Uterus (tissue), 3 donors: ENCODE measurements at regions not wholly inside any gene's neighbourhood (a gene's known extent, or its start where the extent isn't known, plus 50 kb on each side); places are given as distances from the start of the nearest gene placed in this dataset.
"Not testable (repeated sequence)": the region's sequence is repeated elsewhere in the genome, so short reads cannot be mapped to it uniquely, and the experiment has no call there.

Experiments used
- DNase-seq, 2 donors: peaks; one replicate each; pipeline ENCODE4 v3.0.0-alpha.2; 2019 to 2020
- H3K27ac ChIP-seq, 2 donors: fragments of 200-600 bp; sonication (generic); 1 replicate in 1 of 2; 2 replicates in 1 of 2; pipeline ENCODE4 v1.5.1; 2016 to 2018
- H3K27me3 ChIP-seq, 2 donors: fragments of 200-600 bp; sonication (generic); one replicate each; pipeline ENCODE4 v1.5.1; 2018 to 2019; ENCODE audit warnings: control low read depth in 1 of 2
- H3K36me3 ChIP-seq, 2 donors: fragments of 200-600 bp; sonication (generic); one replicate each; pipeline ENCODE4 v1.5.1; 2019; ENCODE audit warnings: control low read depth in 1 of 2
- H3K4me1 ChIP-seq, 2 donors: fragments of 200-600 bp; sonication (generic); one replicate each; pipeline ENCODE4 v1.5.1; 2018 to 2019; ENCODE audit warnings: control low read depth in 1 of 2
- H3K4me3 ChIP-seq, 2 donors: fragments of 200-600 bp; sonication (generic); 1 replicate in 1 of 2; 2 replicates in 1 of 2; pipeline ENCODE4 v1.5.1; 2018 to 2019; ENCODE audit warnings: mild to moderate bottlenecking in 1 of 2
- H3K9me3 ChIP-seq, 2 donors: fragments of 200-600 bp; sonication (generic); one replicate each; pipeline ENCODE4 v1.5.1; 2019; ENCODE audit warnings: control low read depth in 1 of 2
- POLR2A ChIP-seq, 2 donors: fragments of 450-650 bp; IDR thresholded peaks; one replicate each; pipeline ENCODE4 v1.6.1; 2016; ENCODE audit warnings: antibody characterized with exemption in 2 of 2, mild to moderate bottlenecking in 1 of 2, moderate library complexity in 1 of 2
- intact Hi-C: fragments of 100-400 bp; cut with DNase I; formaldehyde crosslinking; loops from one replicate; pipeline ENCODE4 v1.15.1; 2023; ENCODE audit warnings: low total_unique reads
- TF ChIP-seq, protein P1 (sequence below), 4 experiments: fragments of 200-600 bp in 2 of 4; fragments of 450-650 bp in 2 of 4; sonication (generic) in 2 of 4; IDR thresholded peaks; one replicate each; pipeline ENCODE4 v1.5.1; 2016 to 2019; ENCODE audit warnings: antibody characterized with exemption in 4 of 4, mild to moderate bottlenecking in 2 of 4, moderate library complexity in 1 of 4
- donor health status: DM: yes; HTN: yes; CAD: no.

DNA sequence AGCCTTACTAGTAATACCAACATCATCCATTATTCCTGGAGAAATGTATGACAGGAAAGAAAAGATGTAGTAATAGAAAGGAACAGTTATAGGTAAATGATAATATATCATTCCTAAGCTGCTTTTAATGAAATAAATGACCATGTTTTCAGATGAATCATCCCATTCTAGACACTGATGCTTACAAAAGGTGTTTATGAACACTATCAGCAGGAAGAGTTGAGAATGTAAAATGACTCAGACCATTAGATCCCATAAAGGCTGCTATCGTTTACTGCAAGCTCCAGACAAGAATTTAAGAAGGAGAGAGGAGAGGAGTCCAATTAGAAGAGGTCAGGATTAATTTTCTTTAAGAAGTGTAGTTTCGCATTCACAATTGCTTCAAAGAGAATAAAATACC is 1033.5 kb downstream of the EFNA5 start:
- H3K27me3 ChIP-seq: no peaks in the 10 kb centered on the region
- no peaks in the 10 kb centered on the region for H3K36me3 ChIP-seq
- intact Hi-C loops: no loop called here
- TF ChIP-seq POLR2A (IDR thresholded peaks at IDR 0.05): no peak
- TF ChIP-seq, protein P1, sequence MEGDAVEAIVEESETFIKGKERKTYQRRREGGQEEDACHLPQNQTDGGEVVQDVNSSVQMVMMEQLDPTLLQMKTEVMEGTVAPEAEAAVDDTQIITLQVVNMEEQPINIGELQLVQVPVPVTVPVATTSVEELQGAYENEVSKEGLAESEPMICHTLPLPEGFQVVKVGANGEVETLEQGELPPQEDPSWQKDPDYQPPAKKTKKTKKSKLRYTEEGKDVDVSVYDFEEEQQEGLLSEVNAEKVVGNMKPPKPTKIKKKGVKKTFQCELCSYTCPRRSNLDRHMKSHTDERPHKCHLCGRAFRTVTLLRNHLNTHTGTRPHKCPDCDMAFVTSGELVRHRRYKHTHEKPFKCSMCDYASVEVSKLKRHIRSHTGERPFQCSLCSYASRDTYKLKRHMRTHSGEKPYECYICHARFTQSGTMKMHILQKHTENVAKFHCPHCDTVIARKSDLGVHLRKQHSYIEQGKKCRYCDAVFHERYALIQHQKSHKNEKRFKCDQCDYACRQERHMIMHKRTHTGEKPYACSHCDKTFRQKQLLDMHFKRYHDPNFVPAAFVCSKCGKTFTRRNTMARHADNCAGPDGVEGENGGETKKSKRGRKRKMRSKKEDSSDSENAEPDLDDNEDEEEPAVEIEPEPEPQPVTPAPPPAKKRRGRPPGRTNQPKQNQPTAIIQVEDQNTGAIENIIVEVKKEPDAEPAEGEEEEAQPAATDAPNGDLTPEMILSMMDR (IDR thresholded peaks at IDR 0.05): no peak
- no peak for DNase-seq
- H3K4me1 ChIP-seq: no peaks in the 10 kb centered on the region
- H3K9me3 ChIP-seq: no peaks in the 10 kb centered on the region
- H3K27ac ChIP-seq: no peak overlapping the region
- H3K4me3 ChIP-seq: no peak overlapping the region

DNA sequence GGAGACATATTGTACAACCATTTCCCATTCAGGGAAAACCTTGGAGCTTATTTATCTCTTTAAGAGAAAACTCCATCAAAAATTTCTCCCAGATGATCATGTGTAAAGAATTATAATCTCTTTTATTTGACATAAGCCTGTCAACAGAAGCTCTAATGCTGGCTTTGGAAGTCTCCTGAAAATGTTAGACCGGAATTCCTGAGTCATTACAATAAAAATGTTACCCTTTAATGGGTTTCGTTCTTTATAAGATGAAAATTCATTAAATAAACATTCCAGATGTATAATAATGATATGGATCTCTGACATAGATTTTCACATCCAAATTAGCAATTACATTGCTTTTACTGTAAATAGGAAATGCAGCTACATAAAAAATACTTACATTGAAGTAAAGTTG is 1036.4 kb downstream of the EFNA5 start:
- Histone ChIP-seq H3K4me1 (no peaks in the 10 kb centered on the region), H3K27me3 (no peaks in the 10 kb centered on the region), H3K36me3 (no peaks in the 10 kb centered on the region), H3K4me3 (no peak overlapping the region), H3K9me3 (no peaks in the 10 kb centered on the region), H3K27ac (no peak overlapping the region)
- TF ChIP-seq POLR2A (IDR thresholded peaks at IDR 0.05): no peak
- TF ChIP-seq, protein P1 (IDR thresholded peaks at IDR 0.05): no peak
- no peak for DNase-seq
- intact Hi-C loops: no loop called here

DNA sequence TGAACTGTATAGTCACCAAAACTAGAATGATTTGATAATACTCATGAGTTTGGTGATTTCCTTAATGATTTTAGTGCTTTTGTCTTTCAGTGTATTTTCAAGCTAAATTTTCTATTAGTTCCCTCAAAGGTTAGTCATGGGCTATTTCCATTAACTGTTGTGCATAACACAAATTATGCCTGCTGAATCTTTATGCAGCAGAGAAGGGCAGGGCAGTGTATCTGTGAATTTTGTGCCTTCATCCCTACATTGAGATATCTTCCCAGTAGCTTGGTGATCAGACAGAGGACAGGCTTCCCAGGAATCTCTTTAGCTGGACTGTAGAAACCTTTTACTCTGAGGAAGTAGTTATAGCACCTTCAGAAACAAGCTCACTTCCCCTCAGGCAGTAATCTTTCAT is 1036.9 kb downstream of the EFNA5 start:
- intact Hi-C loops: no loop called here
- H3K4me3 ChIP-seq: no peak overlapping the region
- DNase-seq: no peak

DNA sequence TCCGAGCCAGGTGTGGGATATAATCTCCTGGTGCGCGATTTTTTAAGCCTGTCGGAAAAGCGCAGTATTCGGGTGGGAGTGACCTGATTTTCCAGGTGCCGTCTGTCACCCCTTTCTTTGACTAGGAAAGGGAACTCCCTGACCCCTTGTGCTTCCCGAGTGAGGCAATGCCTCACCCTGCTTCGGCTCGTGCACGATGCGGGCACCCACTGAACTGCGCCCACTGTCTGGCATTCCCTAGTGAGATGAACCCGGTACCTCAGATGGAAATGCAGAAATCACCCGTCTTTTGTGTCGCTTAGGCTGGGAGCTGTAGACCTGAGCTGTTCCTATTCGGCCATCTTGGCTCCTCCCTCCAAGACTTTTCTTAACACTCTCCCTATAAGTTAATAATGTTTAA is 1042.3 kb downstream of the EFNA5 start:
- DNase-seq, H3K27me3 ChIP-seq, H3K4me3 ChIP-seq, H3K4me1 ChIP-seq, H3K36me3 ChIP-seq, H3K9me3 ChIP-seq, H3K27ac ChIP-seq, intact Hi-C loops: not testable (repeated sequence)

More for the DNA sequence above, 1036.9 kb downstream of the EFNA5 start:
- no peaks in the 10 kb centered on the region for H3K9me3 ChIP-seq
- TF ChIP-seq, protein P1 (IDR thresholded peaks at IDR 0.05): no peak
- no peak for TF ChIP-seq POLR2A (IDR thresholded peaks at IDR 0.05)
- H3K4me1 ChIP-seq: no peaks in the 10 kb centered on the region
- no peak overlapping the region for H3K27ac ChIP-seq
- H3K36me3 ChIP-seq: no peaks in the 10 kb centered on the region
- H3K27me3 ChIP-seq: no peaks in the 10 kb centered on the region

DNA sequence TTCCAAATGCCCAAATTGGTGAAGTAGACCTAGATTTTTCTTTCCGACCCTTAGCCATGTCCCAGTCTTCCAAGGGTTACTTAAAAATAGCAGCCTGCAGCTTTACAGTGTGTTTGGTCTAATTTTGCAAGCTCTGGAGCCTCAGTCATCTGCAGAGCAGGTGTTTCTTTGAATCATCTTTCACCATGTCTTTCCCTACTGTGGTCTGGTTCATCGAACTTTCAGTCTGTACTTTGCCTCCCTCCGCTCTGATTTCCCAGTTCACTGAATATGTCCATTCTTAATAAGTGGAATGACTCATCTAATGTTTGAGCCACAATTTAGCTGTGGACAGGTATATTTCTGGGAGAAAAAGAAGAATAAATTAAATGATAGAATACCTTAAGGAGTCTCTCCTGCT is 1060.7 kb downstream of the EFNA5 start:
- H3K9me3 ChIP-seq: no peaks in the 10 kb centered on the region
- no peak for DNase-seq
- H3K4me1 ChIP-seq: no peaks in the 10 kb centered on the region
- H3K4me3 ChIP-seq: no peak overlapping the region
- no peak overlapping the region for H3K27ac ChIP-seq
- no peaks in the 10 kb centered on the region for H3K27me3 ChIP-seq
- intact Hi-C loops: no loop called here
- H3K36me3 ChIP-seq: no peaks in the 10 kb centered on the region
- no peak for TF ChIP-seq POLR2A (IDR thresholded peaks at IDR 0.05)
- TF ChIP-seq, protein P1 (IDR thresholded peaks at IDR 0.05): no peak

DNA sequence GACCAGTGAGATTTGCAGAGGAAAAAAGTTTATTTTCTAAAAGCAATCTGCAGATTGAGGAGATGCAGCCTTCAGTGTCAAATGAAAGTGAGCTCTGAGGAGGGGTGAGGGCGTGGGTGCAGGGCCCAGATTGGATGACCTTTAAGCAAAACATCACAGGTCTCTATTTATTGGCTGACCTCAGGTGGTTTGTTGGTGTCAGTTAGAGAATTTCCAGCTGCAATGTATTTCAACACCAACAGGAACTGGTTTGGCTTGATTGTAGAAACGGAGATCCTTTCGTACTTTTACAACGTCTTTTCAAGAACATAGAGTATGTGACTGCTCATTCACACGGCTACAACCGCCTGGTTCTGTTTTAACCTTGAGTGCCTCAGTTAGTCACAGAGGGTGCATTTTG is 1069.1 kb downstream of the EFNA5 start:
- DNase-seq: no peak
- H3K27me3 ChIP-seq: no peaks in the 10 kb centered on the region
- H3K4me3 ChIP-seq: no peak overlapping the region
- no peaks in the 10 kb centered on the region for H3K4me1 ChIP-seq
- H3K9me3 ChIP-seq: no peaks in the 10 kb centered on the region
- intact Hi-C loops: no loop called here
- no peak overlapping the region for H3K27ac ChIP-seq
- H3K36me3 ChIP-seq: no peaks in the 10 kb centered on the region
- TF ChIP-seq, protein P1 (IDR thresholded peaks at IDR 0.05): no peak
- no peak for TF ChIP-seq POLR2A (IDR thresholded peaks at IDR 0.05)
